ENCODE measurements at regions not wholly inside any gene's neighbourhood (a gene's known extent, or its start where the extent isn't known, plus 50 kb on each side); places are given as distances from the start of the nearest gene placed in this dataset.

- Histone ChIP-seq H3K4me2 (ENCODE audit: insufficient read depth, low read length) (no peak overlapping the region), H3K27me3 (ENCODE audit: control insufficient read depth in 2 of 2, insufficient read depth in 2 of 2, low read length in 2 of 2) (no peaks in the 10 kb centered on the region), H3K4me3 (replicated peaks in 1 of 3; ENCODE audit: insufficient read depth in 1 of 3, low read depth in 1 of 3, low read length in 3 of 3) (no peak overlapping the region), H4K20me1 (replicated peaks; ENCODE audit: control insufficient read depth, extremely low read depth, insufficient read depth, low read length) (no peaks in the 10 kb centered on the region), H3K9me1 (replicated peaks; ENCODE audit: control insufficient read depth, extremely low read depth, insufficient read depth, low read length) (no peaks in the 10 kb centered on the region), H3K79me2 (ENCODE audit: control insufficient read depth, insufficient read depth, low read length) (no peaks in the 10 kb centered on the region), H3K36me3 (ENCODE audit: control insufficient read depth in 2 of 2, extremely low read depth in 1 of 2, insufficient read depth in 2 of 2, low read length in 2 of 2) (no peaks in the 10 kb centered on the region), H3K9me3 (replicated peaks; ENCODE audit: control insufficient read depth, insufficient read depth, low read length) (no peaks in the 10 kb centered on the region), H3K4me1 (ENCODE audit: control insufficient read depth, extremely low read depth, insufficient read depth, low read length) (peaks cover 9% of the 10 kb centered on the region), H3K9ac (replicated peaks; ENCODE audit: extremely low read depth, insufficient read depth, low read length) (no peak overlapping the region), H3K27ac (ENCODE audit: insufficient read depth, low read depth, low read length) (no peak overlapping the region), H2AFZ (ENCODE audit: low read depth, low read length) (no peak overlapping the region)
- TF ChIP-seq, protein P1, sequence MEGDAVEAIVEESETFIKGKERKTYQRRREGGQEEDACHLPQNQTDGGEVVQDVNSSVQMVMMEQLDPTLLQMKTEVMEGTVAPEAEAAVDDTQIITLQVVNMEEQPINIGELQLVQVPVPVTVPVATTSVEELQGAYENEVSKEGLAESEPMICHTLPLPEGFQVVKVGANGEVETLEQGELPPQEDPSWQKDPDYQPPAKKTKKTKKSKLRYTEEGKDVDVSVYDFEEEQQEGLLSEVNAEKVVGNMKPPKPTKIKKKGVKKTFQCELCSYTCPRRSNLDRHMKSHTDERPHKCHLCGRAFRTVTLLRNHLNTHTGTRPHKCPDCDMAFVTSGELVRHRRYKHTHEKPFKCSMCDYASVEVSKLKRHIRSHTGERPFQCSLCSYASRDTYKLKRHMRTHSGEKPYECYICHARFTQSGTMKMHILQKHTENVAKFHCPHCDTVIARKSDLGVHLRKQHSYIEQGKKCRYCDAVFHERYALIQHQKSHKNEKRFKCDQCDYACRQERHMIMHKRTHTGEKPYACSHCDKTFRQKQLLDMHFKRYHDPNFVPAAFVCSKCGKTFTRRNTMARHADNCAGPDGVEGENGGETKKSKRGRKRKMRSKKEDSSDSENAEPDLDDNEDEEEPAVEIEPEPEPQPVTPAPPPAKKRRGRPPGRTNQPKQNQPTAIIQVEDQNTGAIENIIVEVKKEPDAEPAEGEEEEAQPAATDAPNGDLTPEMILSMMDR (IDR thresholded peaks at IDR 0.05; ENCODE audit: extremely low read depth in 1 of 2, insufficient read depth in 1 of 2, low read depth in 1 of 2, low read length in 2 of 2) = no peak
- TF ChIP-seq EZH2 (IDR thresholded peaks at IDR 0.05; ENCODE audit: borderline replicate concordance, low read depth, low read length, severe bottlenecking) (no peak), POLR2AphosphoS5 (IDR thresholded peaks at IDR 0.05; ENCODE audit: insufficient read depth, low read depth, low read length) (no peak), JUN (IDR thresholded peaks at IDR 0.05; ENCODE audit: borderline replicate concordance, insufficient read depth, insufficient read length, low read depth) (no peak), MAX (IDR thresholded peaks at IDR 0.05; ENCODE audit: insufficient read depth, insufficient read length) (no peak), MYC (IDR thresholded peaks at IDR 0.05; ENCODE audit: low read depth, low read length) (no peak), POLR2A (IDR thresholded peaks at IDR 0.05; ENCODE audit: low read depth, low read length) (no peak), GATA2 (IDR thresholded peaks at IDR 0.05; ENCODE audit: insufficient read depth, insufficient read length, low read depth, low read length) (no peak), FOS (IDR thresholded peaks at IDR 0.05; ENCODE audit: borderline replicate concordance, insufficient read depth, low read length) (no peak)
- FAIRE-seq = no peak
- ChIA-PET CTCF (interaction anchor here (0.8 to 1.9 kb wide), 4 partner anchors 9 to 118 kb away, joined by 3 to 7 read pairs (median 4); no protein-coding TSS in a partner anchor), POLR2A (no interaction called here)
- intact Hi-C loops (cut with micrococcal nuclease) (loop anchor here (5.0 kb wide), 1 partner anchor 63 kb away; no protein-coding TSS in a partner anchor), dilution Hi-C loops (cut with MboI; ENCODE audit: extremely low pct_ligation_motif_present, low sequenced_read_pairs) (no loop called here)
- BruUV-seq (replicated peaks) = no TSS peak
- DNase-seq (ENCODE audit: low read depth, low spot score) = peak; percentile 11
Observed at GRCh38 chr2:216285701-216286100, 86.6 kb downstream of the MARCHF4 start.
